SHP77 treated with DMSO at 0.1 percent for 48 hours (cell line): ENCODE measurements at regions not wholly inside any gene's neighbourhood (a gene's known extent, or its start where the extent isn't known, plus 50 kb on each side); places are given as distances from the start of the nearest gene placed in this dataset.

Experiments used
- DNase-seq: peaks from one replicate; lab custom pipeline; 2025; lab: John Stamatoyannopoulos, UW

GRCh38 chr22:48793949-48794348, 1033.7 kb downstream of the BRD1 start:
- DNase-seq = no peak

- no peak for DNase-seq
Measured at GRCh38 chr22:48786679-48786996, 1041.0 kb downstream of the BRD1 start.

GRCh38 chr22:48785792-48786678, 1041.6 kb downstream of the BRD1 start:
- DNase-seq = no peak

- no peak for DNase-seq
Measured at GRCh38 chr22:48784701-48785503, 1042.8 kb downstream of the BRD1 start.

- DNase-seq = no peak
Measured at GRCh38 chr22:48783821-48784266, 1043.8 kb downstream of the BRD1 start.

- DNase-seq = peak; percentile 5
Measured at GRCh38 chr22:48782811-48783511, 1044.7 kb downstream of the BRD1 start.

GRCh38 chr22:48782326-48782725, 1045.3 kb downstream of the BRD1 start:
- DNase-seq = no peak

- DNase-seq = no peak
Measured at GRCh38 chr22:48781868-48782267, 1045.8 kb downstream of the BRD1 start.

- DNase-seq = no peak
Measured at GRCh38 chr22:48781391-48781790, 1046.3 kb downstream of the BRD1 start.

GRCh38 chr22:48780597-48781277, 1046.9 kb downstream of the BRD1 start:
- no peak for DNase-seq

GRCh38 chr22:48779661-48780596, 1047.7 kb downstream of the BRD1 start:
- DNase-seq = no peak

- DNase-seq = no peak
Measured at GRCh38 chr22:48779211-48779643, 1048.4 kb downstream of the BRD1 start.

- no peak for DNase-seq
Measured at GRCh38 chr22:48778308-48779195, 1049.1 kb downstream of the BRD1 start.

- DNase-seq = no peak
Measured at GRCh38 chr22:48772286-48772907, 1055.3 kb downstream of the BRD1 start.

GRCh38 chr22:48765595-48765994, 1062.1 kb downstream of the BRD1 start:
- no peak for DNase-seq

- no peak for DNase-seq
Measured at GRCh38 chr22:48761546-48761945, 1066.1 kb downstream of the BRD1 start.

GRCh38 chr22:48760481-48761390, 1066.9 kb downstream of the BRD1 start:
- DNase-seq = no peak
